Retinal pigment epithelial cell (primary cell): ENCODE measurements at regions not wholly inside any gene's neighbourhood (a gene's known extent, or its start where the extent isn't known, plus 50 kb on each side); places are given as distances from the start of the nearest gene placed in this dataset.

Experiments
- DNase-seq: peaks from one replicate; pipeline ENCODE4 v3.0.0-alpha.2; 2010; ENCODE audit warnings: low read depth
- H3K4me3 ChIP-seq: 2 replicates; pipeline ENCODE4 v1.5.1; 2011; ENCODE audit warnings: mild to moderate bottlenecking, low read length, control low read depth, moderate library complexity
- CTCF ChIP-seq: conservative IDR thresholded peaks from 2 replicates; pipeline ENCODE4 v1.5.1; 2011; ENCODE audit warnings: low read depth, low read length, control low read depth, inconsistent platforms

GRCh38 chr3:69445024-69445423 lies 59.1 kb upstream of the FRMD4B start:
- H3K4me3 ChIP-seq: no peak overlapping the region
- TF ChIP-seq CTCF: no peak
- DNase-seq: no peak

GRCh38 chr3:69443457-69443920 lies 57.6 kb upstream of the FRMD4B start:
- TF ChIP-seq CTCF: no peak
- DNase-seq: peak; percentile 61
- no peak overlapping the region for H3K4me3 ChIP-seq

GRCh38 chr3:69442771-69443311 lies 57.0 kb upstream of the FRMD4B start:
- H3K4me3 ChIP-seq: no peak overlapping the region
- no peak for TF ChIP-seq CTCF
- DNase-seq: no peak

GRCh38 chr3:69441732-69442131 lies 55.8 kb upstream of the FRMD4B start:
- no peak for DNase-seq
- H3K4me3 ChIP-seq: no peak overlapping the region
- TF ChIP-seq CTCF: no peak

- TF ChIP-seq CTCF: no peak
- no peak for DNase-seq
- no peak overlapping the region for H3K4me3 ChIP-seq
These were observed 55.2 kb upstream of the FRMD4B start for GRCh38 chr3:69441040-69441439.

- H3K4me3 ChIP-seq: no peak overlapping the region
- DNase-seq: no peak
- TF ChIP-seq CTCF: peak; percentile 76
These were observed 53.9 kb upstream of the FRMD4B start for GRCh38 chr3:69439643-69440270.

- no peak overlapping the region for H3K4me3 ChIP-seq
- no peak for DNase-seq
These were observed 52.6 kb upstream of the FRMD4B start for GRCh38 chr3:69438476-69438875.

More at GRCh38 chr3:69438476-69438875, 52.6 kb upstream of the FRMD4B start:
- no peak for TF ChIP-seq CTCF
